ENCODE measurements at regions not wholly inside any gene's neighbourhood (a gene's known extent, or its start where the extent isn't known, plus 50 kb on each side); places are given as distances from the start of the nearest gene placed in this dataset.
"Not testable (repeated sequence)": the region's sequence is repeated elsewhere in the genome, so short reads cannot be mapped to it uniquely, and the experiment has no call there.

DNA sequence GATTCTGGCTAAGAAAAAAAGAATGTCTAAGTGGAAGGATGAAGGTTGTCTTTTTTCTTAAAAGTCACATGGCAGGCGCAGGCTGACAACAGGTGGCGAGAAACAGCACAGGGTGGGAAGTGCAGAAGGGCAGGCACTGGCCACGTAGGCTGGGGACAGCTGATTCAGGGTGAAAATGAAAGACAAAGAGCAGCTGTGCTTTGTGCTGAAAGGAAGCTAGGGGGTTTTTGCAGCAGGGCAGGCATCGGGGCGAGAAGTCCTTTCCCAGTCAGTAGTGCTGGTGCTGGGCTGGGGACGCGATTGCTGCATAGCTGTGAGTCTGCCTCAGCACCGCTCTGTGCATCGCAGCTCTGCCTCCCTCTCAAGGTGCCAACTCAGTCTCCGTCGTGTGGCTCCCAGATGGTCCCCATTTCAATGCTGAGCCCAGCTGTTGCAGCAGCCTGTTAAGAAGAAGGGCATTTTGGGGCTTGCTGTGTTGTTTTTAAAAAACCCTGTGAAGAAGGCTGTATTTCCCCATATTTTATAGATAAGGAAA, 183.1 kb upstream of the CCL2 start:
- Histone ChIP-seq H3K36me3 (no peaks in the 10 kb centered on the region), H3K27ac (no peak overlapping the region), H3K4me3 (no peak overlapping the region), H3K4me1 (no peaks in the 10 kb centered on the region), H3K27me3 (no peaks in the 10 kb centered on the region), H3K9me3 (no peaks in the 10 kb centered on the region)
- DNase-seq (ENCODE audit: low spot score): no peak
- TF ChIP-seq, protein P1, sequence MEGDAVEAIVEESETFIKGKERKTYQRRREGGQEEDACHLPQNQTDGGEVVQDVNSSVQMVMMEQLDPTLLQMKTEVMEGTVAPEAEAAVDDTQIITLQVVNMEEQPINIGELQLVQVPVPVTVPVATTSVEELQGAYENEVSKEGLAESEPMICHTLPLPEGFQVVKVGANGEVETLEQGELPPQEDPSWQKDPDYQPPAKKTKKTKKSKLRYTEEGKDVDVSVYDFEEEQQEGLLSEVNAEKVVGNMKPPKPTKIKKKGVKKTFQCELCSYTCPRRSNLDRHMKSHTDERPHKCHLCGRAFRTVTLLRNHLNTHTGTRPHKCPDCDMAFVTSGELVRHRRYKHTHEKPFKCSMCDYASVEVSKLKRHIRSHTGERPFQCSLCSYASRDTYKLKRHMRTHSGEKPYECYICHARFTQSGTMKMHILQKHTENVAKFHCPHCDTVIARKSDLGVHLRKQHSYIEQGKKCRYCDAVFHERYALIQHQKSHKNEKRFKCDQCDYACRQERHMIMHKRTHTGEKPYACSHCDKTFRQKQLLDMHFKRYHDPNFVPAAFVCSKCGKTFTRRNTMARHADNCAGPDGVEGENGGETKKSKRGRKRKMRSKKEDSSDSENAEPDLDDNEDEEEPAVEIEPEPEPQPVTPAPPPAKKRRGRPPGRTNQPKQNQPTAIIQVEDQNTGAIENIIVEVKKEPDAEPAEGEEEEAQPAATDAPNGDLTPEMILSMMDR (IDR thresholded peaks at IDR 0.05): no peak

DNA sequence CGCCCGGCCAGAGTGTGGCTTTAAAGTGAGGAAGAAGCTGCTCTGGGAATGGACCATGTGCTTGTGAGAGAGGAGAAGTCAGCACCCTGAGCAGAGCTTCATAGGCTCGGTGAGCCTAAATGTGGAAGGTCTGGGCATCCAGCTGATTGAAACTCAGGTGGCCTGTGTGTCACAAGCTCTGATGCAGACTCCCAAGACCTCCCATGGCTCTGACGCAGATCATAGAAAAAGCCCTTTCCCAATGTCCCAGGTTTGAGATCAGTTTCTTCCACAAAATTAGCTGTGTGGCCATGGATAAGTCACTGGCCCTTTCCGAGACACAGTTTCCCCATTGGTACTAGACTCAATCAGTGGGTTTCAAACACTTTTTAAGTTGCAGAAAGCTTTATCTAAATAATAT, 180.0 kb upstream of the CCL2 start:
- H3K36me3 ChIP-seq: no peaks in the 10 kb centered on the region
- H3K4me3 ChIP-seq: no peak overlapping the region
- no peak overlapping the region for H3K27ac ChIP-seq
- no peak for DNase-seq (ENCODE audit: low spot score)
- H3K27me3 ChIP-seq: no peaks in the 10 kb centered on the region
- TF ChIP-seq, protein P1 (IDR thresholded peaks at IDR 0.05): no peak
- no peaks in the 10 kb centered on the region for H3K4me1 ChIP-seq
- H3K9me3 ChIP-seq: no peaks in the 10 kb centered on the region

DNA sequence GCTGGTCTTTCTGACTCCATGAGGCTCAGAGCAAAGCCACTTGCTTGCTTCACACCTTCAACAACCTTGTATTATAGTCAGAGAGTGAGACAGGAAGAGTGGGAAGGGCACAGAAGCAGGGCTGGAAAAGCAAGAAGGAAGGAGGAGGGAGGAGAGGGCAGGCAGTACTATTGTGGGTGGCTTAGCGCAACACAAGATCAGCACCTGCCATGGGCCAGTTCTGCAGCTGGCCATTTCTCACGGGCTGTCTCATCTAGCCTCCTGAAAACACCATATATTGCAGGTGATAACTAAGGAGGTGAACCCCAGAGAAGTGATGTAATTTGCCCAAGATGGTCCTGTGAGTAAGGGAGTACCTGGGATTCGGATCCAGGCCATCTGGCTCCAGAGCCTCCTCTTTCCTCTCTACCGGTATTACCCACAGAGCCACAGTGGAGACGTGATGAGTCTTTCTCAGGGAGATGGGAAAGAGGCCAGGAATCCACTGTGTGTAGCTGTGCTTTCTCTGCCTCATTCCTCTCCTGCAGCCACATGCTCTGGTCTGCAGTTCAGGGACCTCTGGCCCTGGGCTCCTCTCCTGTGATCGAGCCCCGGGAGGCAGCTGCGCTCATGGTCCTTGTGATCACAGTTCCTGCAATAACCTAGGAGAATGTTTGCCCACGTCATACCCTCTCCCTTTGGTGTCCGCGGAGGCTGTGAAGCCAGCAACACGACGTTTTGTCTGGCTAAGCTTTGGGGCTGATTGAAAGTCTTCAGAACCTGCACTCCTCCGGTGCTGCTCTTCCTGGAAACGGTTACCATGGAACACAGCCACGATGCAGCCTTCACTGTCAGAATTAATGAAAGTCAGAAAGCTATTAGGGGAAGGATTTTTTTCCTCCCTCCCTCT, 178.1 kb upstream of the CCL2 start:
- H3K36me3 ChIP-seq: no peaks in the 10 kb centered on the region
- no peak overlapping the region for H3K4me3 ChIP-seq
- no peaks in the 10 kb centered on the region for H3K27me3 ChIP-seq
- no peaks in the 10 kb centered on the region for H3K9me3 ChIP-seq
- TF ChIP-seq, protein P1 (IDR thresholded peaks at IDR 0.05): no peak
- DNase-seq (ENCODE audit: low spot score): no peak
- no peaks in the 10 kb centered on the region for H3K4me1 ChIP-seq
- H3K27ac ChIP-seq: no peak overlapping the region

DNA sequence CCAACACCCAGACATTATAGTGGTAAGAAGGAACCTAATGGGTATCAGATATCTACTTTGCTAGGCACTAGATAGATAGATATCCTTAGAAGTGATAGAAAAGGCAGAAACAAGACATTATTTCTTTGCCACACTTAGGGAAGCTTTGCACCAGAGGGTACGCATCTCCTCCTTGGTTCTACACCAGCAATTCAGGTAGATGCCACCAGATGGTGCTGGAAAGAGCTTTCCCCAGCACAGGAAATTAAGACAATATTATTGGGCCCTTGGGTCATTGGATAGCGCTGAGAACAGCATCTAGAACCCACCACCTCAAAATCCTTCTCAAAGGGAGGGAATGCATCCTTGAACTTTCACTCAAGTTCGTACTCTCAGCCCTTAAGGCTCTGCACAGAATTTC, 173.8 kb upstream of the CCL2 start:
- Histone ChIP-seq H3K27me3 (no peaks in the 10 kb centered on the region), H3K27ac (no peak overlapping the region), H3K36me3 (no peaks in the 10 kb centered on the region), H3K9me3 (no peaks in the 10 kb centered on the region), H3K4me1 (no peaks in the 10 kb centered on the region), H3K4me3 (no peak overlapping the region)
- TF ChIP-seq, protein P1 (IDR thresholded peaks at IDR 0.05): no peak
- DNase-seq (ENCODE audit: low spot score): no peak

DNA sequence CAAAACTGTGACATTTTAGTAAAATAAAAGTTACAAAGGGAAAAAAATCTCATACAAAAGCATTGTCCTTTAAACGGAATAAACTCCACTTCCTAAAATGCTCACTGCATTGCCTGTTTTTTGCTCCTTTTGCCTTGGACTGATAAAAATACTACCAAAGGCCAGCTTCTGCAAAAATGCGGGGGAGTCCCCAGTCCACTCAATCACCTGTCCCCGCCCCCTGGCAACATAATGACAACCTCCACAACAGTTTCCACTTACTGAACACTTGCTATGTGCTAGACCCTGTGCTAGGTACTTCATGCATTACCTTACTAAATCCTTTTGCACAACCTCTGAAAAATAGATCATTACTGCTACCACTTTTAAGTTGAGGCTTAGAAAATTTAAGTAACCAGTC, 172.7 kb upstream of the CCL2 start:
- H3K4me3 ChIP-seq: no peak overlapping the region
- no peaks in the 10 kb centered on the region for H3K36me3 ChIP-seq
- H3K4me1 ChIP-seq: no peaks in the 10 kb centered on the region
- H3K27me3 ChIP-seq: no peaks in the 10 kb centered on the region
- TF ChIP-seq, protein P1 (IDR thresholded peaks at IDR 0.05): no peak
- no peak overlapping the region for H3K27ac ChIP-seq
- no peaks in the 10 kb centered on the region for H3K9me3 ChIP-seq
- no peak for DNase-seq (ENCODE audit: low spot score)

DNA sequence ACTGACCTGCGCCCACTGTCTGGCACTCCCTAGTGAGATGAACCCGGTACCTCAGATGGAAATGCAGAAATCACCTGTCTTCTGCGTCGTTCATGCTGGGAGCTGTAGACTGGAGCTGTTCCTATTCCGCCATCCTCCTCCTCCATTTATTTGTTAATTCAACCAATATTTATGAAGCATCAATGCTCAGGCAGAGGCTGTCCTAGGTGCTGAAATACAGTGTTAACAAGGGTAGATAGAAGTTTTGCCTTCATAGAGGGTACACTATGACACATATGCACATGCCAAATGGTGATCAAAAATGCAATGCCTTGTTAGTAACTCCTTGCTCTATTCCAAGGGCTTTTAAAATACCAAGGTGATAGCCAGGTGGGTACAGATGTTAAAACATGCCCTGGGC, 166.0 kb upstream of the CCL2 start:
- H3K36me3 ChIP-seq; H3K9me3 ChIP-seq; H3K27ac ChIP-seq; H3K4me1 ChIP-seq; H3K4me3 ChIP-seq; H3K27me3 ChIP-seq; DNase-seq (ENCODE audit: low spot score): not testable (repeated sequence)
